ENCODE measurements at regions not wholly inside any gene's neighbourhood (a gene's known extent, or its start where the extent isn't known, plus 50 kb on each side); places are given as distances from the start of the nearest gene placed in this dataset.
"Not testable (repeated sequence)": the region's sequence is repeated elsewhere in the genome, so short reads cannot be mapped to it uniquely, and the experiment has no call there.

- TF ChIP-seq CGGBP1 (CRISPR knock-in tag; IDR thresholded peaks at IDR 0.05) (no peak), ZNF785 (CRISPR knock-in tag; IDR thresholded peaks at IDR 0.05) (no peak)
Measured at GRCh38 chr21:9008636-9009035, 1512.7 kb upstream of the TPTE start (continued).

GRCh38 chr21:9009267-9010016 is 1511.9 kb upstream of the TPTE start:
- H4K20me1 ChIP-seq (replicated peaks; ENCODE audit: control insufficient read depth, insufficient read depth, low read length); ATAC-seq; H3K36me3 ChIP-seq (ENCODE audit: control insufficient read depth, insufficient read depth, low read length); H3K27me3 ChIP-seq (ENCODE audit: control insufficient read depth in 2 of 2, insufficient read depth in 2 of 2, low read length in 2 of 2); H2AFZ ChIP-seq (ENCODE audit: low read depth, low read length); H3K9me3 ChIP-seq (replicated peaks; ENCODE audit: control insufficient read depth, insufficient read depth, low read depth, low read length); H3K4me1 ChIP-seq (replicated peaks in 1 of 2; ENCODE audit: control insufficient read depth in 2 of 2, insufficient read depth in 2 of 2, low read length in 2 of 2); H3K79me2 ChIP-seq (ENCODE audit: control insufficient read depth, insufficient read depth, low read length); CTCF ChIA-PET (ENCODE audit: low intra/inter-chr PET ratio); H3K4me2 ChIP-seq (ENCODE audit: insufficient read depth, low read length); DNase-seq (ENCODE audit: extremely low read depth in 1 of 4, low spot score in 3 of 4); BruUV-seq (replicated peaks); H3K9me1 ChIP-seq (ENCODE audit: control insufficient read depth, insufficient read depth, low read length); H3K4me3 ChIP-seq; H3K27ac ChIP-seq (ENCODE audit: extremely low read depth, low read depth, low read length); FAIRE-seq; POLR2A ChIA-PET; H3K9ac ChIP-seq (ENCODE audit: insufficient read depth in 1 of 2, low read depth in 2 of 2, low read length in 2 of 2); intact Hi-C loops (cut with micrococcal nuclease): not testable (repeated sequence)
- 1% methylated on average over 3 of the region's 3 CpGs for WGBS (ENCODE audit: insufficient coverage, low coverage, missing lambda C conversion rate)
- in situ Hi-C loops (cut with MboI): loop anchor here (25.0 kb wide), 1 partner anchor 1153 kb away; no protein-coding TSS in a partner anchor

GRCh38 chr21:9010121-9010795 is 1511.1 kb upstream of the TPTE start:
- DNase-seq (ENCODE audit: extremely low read depth in 1 of 4, low spot score in 3 of 4); H3K27ac ChIP-seq (ENCODE audit: extremely low read depth, low read depth, low read length); H3K79me2 ChIP-seq (ENCODE audit: control insufficient read depth, insufficient read depth, low read length); H3K4me2 ChIP-seq (ENCODE audit: insufficient read depth, low read length); POLR2A ChIA-PET; H2AFZ ChIP-seq (ENCODE audit: low read depth, low read length); H3K9ac ChIP-seq (ENCODE audit: insufficient read depth in 1 of 2, low read depth in 2 of 2, low read length in 2 of 2); ATAC-seq; H3K27me3 ChIP-seq (ENCODE audit: control insufficient read depth in 2 of 2, insufficient read depth in 2 of 2, low read length in 2 of 2); BruUV-seq (replicated peaks); H3K36me3 ChIP-seq (ENCODE audit: control insufficient read depth, insufficient read depth, low read length); H4K20me1 ChIP-seq (replicated peaks; ENCODE audit: control insufficient read depth, insufficient read depth, low read length); intact Hi-C loops (cut with micrococcal nuclease); CTCF ChIA-PET (ENCODE audit: low intra/inter-chr PET ratio); H3K9me1 ChIP-seq (ENCODE audit: control insufficient read depth, insufficient read depth, low read length); H3K4me1 ChIP-seq (replicated peaks in 1 of 2; ENCODE audit: control insufficient read depth in 2 of 2, insufficient read depth in 2 of 2, low read length in 2 of 2); H3K4me3 ChIP-seq; H3K9me3 ChIP-seq (replicated peaks; ENCODE audit: control insufficient read depth, insufficient read depth, low read depth, low read length); FAIRE-seq: not testable (repeated sequence)
- WGBS (ENCODE audit: insufficient coverage, low coverage, missing lambda C conversion rate): 0% methylated on average over 3 of the region's 4 CpGs
- in situ Hi-C loops (cut with MboI): loop anchor here (25.0 kb wide), 1 partner anchor 1152 kb away; no protein-coding TSS in a partner anchor

- in situ Hi-C loops (cut with MboI): loop anchor here (25.0 kb wide), 1 partner anchor 1151 kb away; no protein-coding TSS in a partner anchor
- intact Hi-C loops (cut with micrococcal nuclease): not testable (repeated sequence)
Measured at GRCh38 chr21:9010936-9011890, 1510.2 kb upstream of the TPTE start.

More at GRCh38 chr21:9010936-9011890, 1510.2 kb upstream of the TPTE start:
- H3K9me3 ChIP-seq (replicated peaks; ENCODE audit: control insufficient read depth, insufficient read depth, low read depth, low read length); H3K4me3 ChIP-seq; H3K27ac ChIP-seq (ENCODE audit: extremely low read depth, low read depth, low read length); H2AFZ ChIP-seq (ENCODE audit: low read depth, low read length); H3K27me3 ChIP-seq (ENCODE audit: control insufficient read depth in 2 of 2, insufficient read depth in 2 of 2, low read length in 2 of 2); H3K4me1 ChIP-seq (replicated peaks in 1 of 2; ENCODE audit: control insufficient read depth in 2 of 2, insufficient read depth in 2 of 2, low read length in 2 of 2); FAIRE-seq; H4K20me1 ChIP-seq (replicated peaks; ENCODE audit: control insufficient read depth, insufficient read depth, low read length); H3K4me2 ChIP-seq (ENCODE audit: insufficient read depth, low read length); ATAC-seq; BruUV-seq (replicated peaks); H3K79me2 ChIP-seq (ENCODE audit: control insufficient read depth, insufficient read depth, low read length); H3K9me1 ChIP-seq (ENCODE audit: control insufficient read depth, insufficient read depth, low read length); POLR2A ChIA-PET; H3K9ac ChIP-seq (ENCODE audit: insufficient read depth in 1 of 2, low read depth in 2 of 2, low read length in 2 of 2); DNase-seq (ENCODE audit: extremely low read depth in 1 of 4, low spot score in 3 of 4); CTCF ChIA-PET (ENCODE audit: low intra/inter-chr PET ratio); H3K36me3 ChIP-seq (ENCODE audit: control insufficient read depth, insufficient read depth, low read length): not testable (repeated sequence)
- WGBS (ENCODE audit: insufficient coverage, low coverage, missing lambda C conversion rate): under 1% methylated on average over 3 of the region's 3 CpGs
